Kidney (tissue), 13 donors: ENCODE measurements at regions not wholly inside any gene's neighbourhood (a gene's known extent, or its start where the extent isn't known, plus 50 kb on each side); places are given as distances from the start of the nearest gene placed in this dataset.

ENCODE experiments used
- DNase-seq, 5 donors: peaks; one replicate each; pipeline ENCODE4 v3.0.0-alpha.2; 2013 to 2020
- FAIRE-seq: peaks from 2 replicates; lab custom pipeline; 2012; peaks lifted over from hg19 to GRCh38; lab: Jason Lieb, UNC
- H3K27ac ChIP-seq, 2 donors: one replicate each; pipeline ENCODE4 v1.7.0; 2013; ENCODE audit warnings: low read depth in 2 of 2, low read length in 2 of 2, inconsistent platforms in 1 of 2
- H3K27me3 ChIP-seq: one replicate; pipeline ENCODE4 v1.7.1; 2013; ENCODE audit warnings: low read length, inconsistent platforms; ENCODE audit not compliant: control insufficient read depth, insufficient read depth
- H3K36me3 ChIP-seq, 3 donors: one replicate each; pipeline versions ENCODE4 v1.7.0 to v1.7.1; 2013; ENCODE audit warnings: low read length in 3 of 3, control low read depth in 1 of 3, inconsistent platforms in 1 of 3; ENCODE audit not compliant: insufficient read depth in 3 of 3, control insufficient read depth in 2 of 3
- H3K4me1 ChIP-seq, 3 donors: one replicate each; pipeline versions ENCODE4 v1.7.0 to v1.7.1; 2013; ENCODE audit warnings: low read length in 3 of 3, inconsistent platforms in 1 of 3, low read depth in 1 of 3; ENCODE audit not compliant: control insufficient read depth in 2 of 3, insufficient read depth in 2 of 3
- H3K4me3 ChIP-seq, 3 donors: one replicate each; pipeline versions ENCODE4 v1.7.0 to v1.8.1; 2013; ENCODE audit warnings: low read length in 3 of 3, control low read depth in 1 of 3, inconsistent platforms in 1 of 3
- H3K9ac ChIP-seq, 3 donors: one replicate each; pipeline versions ENCODE4 v1.7.0 to v1.7.1; 2013; ENCODE audit warnings: low read length in 3 of 3, control low read depth in 1 of 3, inconsistent platforms in 1 of 3
- H3K9me3 ChIP-seq, 3 donors: one replicate each; pipeline versions ENCODE4 v1.7.0 to v1.7.1; 2013; ENCODE audit warnings: low read length in 3 of 3, control low read depth in 1 of 3, inconsistent platforms in 1 of 3; ENCODE audit not compliant: control insufficient read depth in 2 of 3, insufficient read depth in 1 of 3
- CTCF ChIP-seq: IDR thresholded peaks from 3 replicates; pipeline ENCODE4 v1.5.1; 2012; ENCODE audit warnings: mild to moderate bottlenecking, moderate library complexity, borderline replicate concordance; ENCODE audit not compliant: insufficient read depth; ENCODE audit errors: extremely low read depth
- intact Hi-C: fragments of 100-400 bp; cut with DNase I; formaldehyde crosslinking; loops from one replicate; pipeline ENCODE4 v1.11.1; 2022
- donor health status: control.
- donor health status: control.
- donor health status: control.
- donor health status: control.
- donor health status: control.
- donor health status: DM: yes; HTN: yes; CAD: no.
- donor health status: Normal renal cell carcinoma (clear cell type).

GRCh38 chr16:86071611-86072240, 172.8 kb downstream of the IRF8 start:
- H3K4me1 ChIP-seq: no peaks in the 10 kb centered on the region
- no peak overlapping the region for H3K4me3 ChIP-seq
- H3K9me3 ChIP-seq: no peaks in the 10 kb centered on the region
- no peaks in the 10 kb centered on the region for H3K27me3 ChIP-seq
- H3K27ac ChIP-seq: no peak overlapping the region
- FAIRE-seq: no peak
- TF ChIP-seq CTCF: no peak
- DNase-seq: peak in 1 of 5 donors; percentile 44
- H3K9ac ChIP-seq: no peak overlapping the region
- no peaks in the 10 kb centered on the region for H3K36me3 ChIP-seq
- intact Hi-C loops: loop anchor here (5.0 kb wide), 1 partner anchor 446 kb away; no protein-coding TSS in a partner anchor

- peak; percentile 51 for FAIRE-seq
These were observed 173.6 kb downstream of the IRF8 start for GRCh38 chr16:86072328-86073102.

GRCh38 chr16:86073103-86073625, 174.2 kb downstream of the IRF8 start:
- H3K27ac ChIP-seq: no peak overlapping the region
- DNase-seq (peak in 1 of 5 donors; percentile 37), FAIRE-seq (no peak)
- intact Hi-C loops: loop anchor here (5.0 kb wide), 1 partner anchor 444 kb away; no protein-coding TSS in a partner anchor
- H3K36me3 ChIP-seq: no peaks in the 10 kb centered on the region
- no peaks in the 10 kb centered on the region for H3K27me3 ChIP-seq
- no peak for TF ChIP-seq CTCF
- no peaks in the 10 kb centered on the region for H3K4me1 ChIP-seq
- H3K4me3 ChIP-seq: no peak overlapping the region
- H3K9ac ChIP-seq: no peak overlapping the region
- no peaks in the 10 kb centered on the region for H3K9me3 ChIP-seq

More at GRCh38 chr16:86072328-86073102, 173.6 kb downstream of the IRF8 start:
- no peaks in the 10 kb centered on the region for H3K4me1 ChIP-seq
- peak; percentile 78 to 89 (median 82) for DNase-seq
- H3K9me3 ChIP-seq: no peaks in the 10 kb centered on the region
- intact Hi-C loops: loop anchor here (5.0 kb wide), 1 partner anchor 445 kb away; no protein-coding TSS in a partner anchor
- no peak overlapping the region for H3K4me3 ChIP-seq
- H3K9ac ChIP-seq: no peak overlapping the region
- H3K27me3 ChIP-seq: no peaks in the 10 kb centered on the region
- no peaks in the 10 kb centered on the region for H3K36me3 ChIP-seq
- no peak overlapping the region for H3K27ac ChIP-seq
- peak; percentile 79 for TF ChIP-seq CTCF
